ENCODE measurements at regions not wholly inside any gene's neighbourhood (a gene's known extent, or its start where the extent isn't known, plus 50 kb on each side); places are given as distances from the start of the nearest gene placed in this dataset.

DNA sequence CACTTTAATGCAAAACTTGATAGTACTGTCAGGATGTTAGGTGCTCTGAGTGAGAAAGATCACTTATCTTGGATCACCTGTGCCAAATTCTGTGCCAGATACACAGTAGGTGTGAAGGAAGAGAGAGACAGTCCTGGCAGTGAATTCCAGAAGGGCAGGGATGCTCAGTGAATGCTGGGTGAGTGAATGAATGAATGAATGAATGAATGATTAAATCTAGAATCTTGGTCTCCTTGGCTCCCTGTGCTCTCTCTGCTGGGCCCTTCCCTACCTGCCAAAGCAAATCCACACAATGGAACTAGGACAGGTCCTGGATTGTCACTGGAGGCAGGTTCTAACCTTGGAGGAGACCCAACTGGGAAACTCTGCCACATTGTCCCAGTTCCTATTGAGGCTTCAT is 117.5 kb upstream of the CXCL14 start:
- H3K27ac Mint-ChIP-seq: no peak overlapping the region
- H3K9me3 Mint-ChIP-seq: no peaks in the 10 kb centered on the region

DNA sequence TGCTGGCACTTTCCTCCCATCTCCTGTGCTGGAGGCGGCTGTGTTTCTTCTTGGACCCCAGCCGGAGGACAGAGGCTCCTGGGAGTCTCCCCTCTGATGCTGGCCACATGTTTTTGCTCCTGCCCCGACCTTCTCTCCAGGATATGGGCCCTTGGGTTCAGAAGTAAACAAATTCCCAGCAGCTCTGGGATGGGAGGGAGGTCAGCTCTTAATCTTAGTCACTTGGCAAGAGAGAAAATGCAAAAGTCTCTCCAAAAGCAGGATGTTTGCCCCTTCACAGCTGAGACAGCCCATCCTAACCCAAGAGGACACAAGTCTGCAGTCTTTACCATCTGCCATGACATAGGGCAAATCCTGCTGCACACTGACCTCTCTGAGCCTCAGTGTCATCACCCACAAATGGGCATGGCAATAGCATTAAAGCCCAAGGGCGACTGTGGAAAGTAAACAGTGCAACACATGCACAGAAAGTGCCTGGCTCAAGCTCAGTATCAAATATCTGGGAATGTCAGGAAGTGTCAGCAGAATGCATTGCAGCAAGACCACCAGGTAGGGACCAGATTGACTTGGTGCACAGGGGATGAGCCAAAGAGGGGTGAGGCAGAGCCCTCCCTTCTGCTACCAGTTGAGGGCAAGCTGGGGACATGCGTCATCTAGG is 117.0 kb upstream of the CXCL14 start:
- POLR2A ChIA-PET: no interaction called here

More for the DNA sequence above, 117.5 kb upstream of the CXCL14 start:
- H3K4me1 ChIP-seq (ENCODE audit: insufficient read depth, low read length): no peaks in the 10 kb centered on the region
- CTCF ChIA-PET: no interaction called here
- ATAC-seq (ENCODE audit: poor library complexity) (no peak), DNase-seq (no peak)
- no peaks in the 10 kb centered on the region for H3K36me3 ChIP-seq (ENCODE audit: insufficient read depth, low read length)
- Mint-ChIP-seq H3K36me3 (ENCODE audit: low read depth) (no peaks in the 10 kb centered on the region), H3K4me3 (no peak overlapping the region), H3K27me3 (peaks cover 7% of the 10 kb centered on the region), H3K4me1 (ENCODE audit: low read depth) (no peaks in the 10 kb centered on the region)
- TF ChIP-seq, protein P1, sequence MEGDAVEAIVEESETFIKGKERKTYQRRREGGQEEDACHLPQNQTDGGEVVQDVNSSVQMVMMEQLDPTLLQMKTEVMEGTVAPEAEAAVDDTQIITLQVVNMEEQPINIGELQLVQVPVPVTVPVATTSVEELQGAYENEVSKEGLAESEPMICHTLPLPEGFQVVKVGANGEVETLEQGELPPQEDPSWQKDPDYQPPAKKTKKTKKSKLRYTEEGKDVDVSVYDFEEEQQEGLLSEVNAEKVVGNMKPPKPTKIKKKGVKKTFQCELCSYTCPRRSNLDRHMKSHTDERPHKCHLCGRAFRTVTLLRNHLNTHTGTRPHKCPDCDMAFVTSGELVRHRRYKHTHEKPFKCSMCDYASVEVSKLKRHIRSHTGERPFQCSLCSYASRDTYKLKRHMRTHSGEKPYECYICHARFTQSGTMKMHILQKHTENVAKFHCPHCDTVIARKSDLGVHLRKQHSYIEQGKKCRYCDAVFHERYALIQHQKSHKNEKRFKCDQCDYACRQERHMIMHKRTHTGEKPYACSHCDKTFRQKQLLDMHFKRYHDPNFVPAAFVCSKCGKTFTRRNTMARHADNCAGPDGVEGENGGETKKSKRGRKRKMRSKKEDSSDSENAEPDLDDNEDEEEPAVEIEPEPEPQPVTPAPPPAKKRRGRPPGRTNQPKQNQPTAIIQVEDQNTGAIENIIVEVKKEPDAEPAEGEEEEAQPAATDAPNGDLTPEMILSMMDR (IDR thresholded peaks at IDR 0.05): no peak
- H3K27me3 ChIP-seq (ENCODE audit: control insufficient read depth in 1 of 2, insufficient read depth in 2 of 2, low read length in 2 of 2): no peaks in the 10 kb centered on the region
- H3K27ac ChIP-seq (ENCODE audit: low read depth in 1 of 2, low read length in 2 of 2): no peak overlapping the region
- POLR2A ChIA-PET: no interaction called here
- intact Hi-C loops (cut with DNase I, micrococcal nuclease): no loop called here
- no peak overlapping the region for H3K4me3 ChIP-seq (ENCODE audit: low read length)
- peaks cover 0 to 10% of the 10 kb centered on the region in 2 experiments for H3K9me3 ChIP-seq (ENCODE audit: control insufficient read depth in 1 of 2, insufficient read depth in 1 of 2, low read length in 2 of 2)

DNA sequence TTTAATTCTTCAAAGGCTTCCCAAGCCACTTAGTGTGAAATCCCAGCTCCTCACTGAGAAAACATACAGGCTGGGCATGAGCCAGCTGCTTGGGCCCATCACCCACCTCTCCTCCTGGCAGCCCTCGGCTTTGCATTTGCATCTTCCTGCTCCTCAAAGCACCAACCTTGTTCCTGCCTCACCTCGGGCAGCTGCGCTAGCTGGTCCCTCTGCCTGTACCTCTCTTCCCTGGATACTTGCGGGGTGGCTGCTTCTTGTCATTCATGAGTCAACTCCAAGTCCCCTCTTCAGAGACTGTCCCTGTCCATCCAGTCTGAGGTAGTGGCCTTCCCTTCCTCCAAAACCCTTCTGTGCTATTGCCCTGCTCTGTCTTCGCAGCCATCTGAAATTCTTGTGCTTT is 116.1 kb upstream of the CXCL14 start:
- DNase-seq (no peak), ATAC-seq (ENCODE audit: poor library complexity) (no peak)
- Mint-ChIP-seq H3K9me3 (no peaks in the 10 kb centered on the region), H3K4me3 (no peak overlapping the region), H3K36me3 (ENCODE audit: low read depth) (no peaks in the 10 kb centered on the region), H3K27me3 (peaks cover 13% of the 10 kb centered on the region), H3K27ac (no peak overlapping the region), H3K4me1 (ENCODE audit: low read depth) (no peaks in the 10 kb centered on the region)
- Histone ChIP-seq H3K4me3 (ENCODE audit: low read length) (no peak overlapping the region), H3K4me1 (ENCODE audit: insufficient read depth, low read length) (no peaks in the 10 kb centered on the region), H3K36me3 (ENCODE audit: insufficient read depth, low read length) (no peaks in the 10 kb centered on the region), H3K9me3 (ENCODE audit: control insufficient read depth in 1 of 2, insufficient read depth in 1 of 2, low read length in 2 of 2) (peaks cover 0 to 4% of the 10 kb centered on the region in 2 experiments), H3K27ac (ENCODE audit: low read depth in 1 of 2, low read length in 2 of 2) (no peak overlapping the region), H3K27me3 (ENCODE audit: control insufficient read depth in 1 of 2, insufficient read depth in 2 of 2, low read length in 2 of 2) (peaks cover 3% of the 10 kb centered on the region in 2 experiments)
- TF ChIP-seq, protein P1 (IDR thresholded peaks at IDR 0.05): no peak
- ChIA-PET CTCF (no interaction called here), POLR2A (no interaction called here)
- intact Hi-C loops (cut with DNase I, micrococcal nuclease): no loop called here

More for the DNA sequence above, 117.0 kb upstream of the CXCL14 start:
- Mint-ChIP-seq H3K4me3 (no peak overlapping the region), H3K27ac (no peak overlapping the region), H3K27me3 (peaks cover 7% of the 10 kb centered on the region), H3K9me3 (no peaks in the 10 kb centered on the region), H3K4me1 (ENCODE audit: low read depth) (no peaks in the 10 kb centered on the region), H3K36me3 (ENCODE audit: low read depth) (no peaks in the 10 kb centered on the region)
- CTCF ChIA-PET: no interaction called here
- intact Hi-C loops (cut with DNase I, micrococcal nuclease): no loop called here
- peaks cover 0 to 9% of the 10 kb centered on the region in 2 experiments for H3K9me3 ChIP-seq (ENCODE audit: control insufficient read depth in 1 of 2, insufficient read depth in 1 of 2, low read length in 2 of 2)
- H3K36me3 ChIP-seq (ENCODE audit: insufficient read depth, low read length): no peaks in the 10 kb centered on the region
- ATAC-seq (ENCODE audit: poor library complexity): no peak
- TF ChIP-seq, protein P1 (IDR thresholded peaks at IDR 0.05): no peak
- no peaks in the 10 kb centered on the region for H3K4me1 ChIP-seq (ENCODE audit: insufficient read depth, low read length)
- H3K4me3 ChIP-seq (ENCODE audit: low read length): no peak overlapping the region
- no peaks in the 10 kb centered on the region for H3K27me3 ChIP-seq (ENCODE audit: control insufficient read depth in 1 of 2, insufficient read depth in 2 of 2, low read length in 2 of 2)
- no peak for DNase-seq
- no peak overlapping the region for H3K27ac ChIP-seq (ENCODE audit: low read depth in 1 of 2, low read length in 2 of 2)

All from CD4-positive, alpha-beta T cell (primary cell).